OCI-M2 (cell line): ENCODE measurements at regions not wholly inside any gene's neighbourhood (a gene's known extent, or its start where the extent isn't known, plus 50 kb on each side); places are given as distances from the start of the nearest gene placed in this dataset.
"Not testable (repeated sequence)": the region's sequence is repeated elsewhere in the genome, so short reads cannot be mapped to it uniquely, and the experiment has no call there.

Source experiments
- DNase-seq: peaks from one replicate; lab custom pipeline; 2025; ENCODE audit not compliant: unreplicated experiment; lab: John Stamatoyannopoulos, UW

DNA sequence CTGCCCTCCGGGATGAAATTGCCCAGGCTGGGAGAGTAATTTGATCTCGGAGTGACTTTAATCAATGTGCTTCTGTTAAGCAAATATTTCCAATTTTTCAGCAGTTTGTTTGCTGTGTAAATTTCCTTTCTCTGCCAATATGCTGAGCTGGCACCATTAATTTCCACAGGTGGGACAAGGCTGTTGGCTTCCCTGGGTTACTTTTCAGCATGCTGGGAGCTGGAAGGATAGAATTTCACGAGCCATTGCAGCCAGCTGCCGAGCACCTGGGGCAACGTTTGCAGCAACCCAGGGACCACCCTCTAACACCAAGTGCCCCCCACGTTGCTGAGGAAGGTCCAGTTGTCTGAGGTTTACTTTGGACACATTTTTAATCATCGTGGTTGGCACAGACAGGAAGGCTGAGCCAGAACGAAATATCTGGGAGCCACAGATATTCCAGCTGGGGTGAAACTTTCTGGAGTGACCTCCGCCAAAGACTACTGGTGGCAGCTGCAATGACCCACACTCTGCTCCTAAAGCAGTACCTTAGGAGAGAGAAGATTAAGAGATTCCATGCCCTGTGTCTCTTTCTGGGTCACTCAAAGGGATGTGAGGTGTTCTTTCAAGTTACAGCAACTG is 293.3 kb upstream of the RGMA start:
- no peak for DNase-seq

DNA sequence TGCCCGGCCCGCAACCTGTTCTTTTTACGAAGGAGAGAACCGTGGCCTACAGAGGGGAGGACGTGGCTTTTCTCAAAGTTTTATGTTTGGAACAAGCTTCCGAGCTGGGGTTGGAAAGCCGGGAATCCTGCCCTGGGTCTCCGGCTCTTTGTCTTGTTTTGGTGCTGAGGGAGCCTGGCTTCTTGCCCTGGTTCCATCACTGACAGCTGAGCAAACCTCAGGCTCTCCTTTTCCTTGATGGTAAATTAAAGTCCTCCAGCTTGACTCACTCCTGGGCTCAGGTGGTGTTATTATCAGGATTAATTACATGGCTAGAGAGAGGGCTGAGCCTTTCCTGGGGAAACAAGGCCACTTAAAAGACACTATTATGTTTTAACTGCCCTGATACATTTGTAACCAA is 289.5 kb upstream of the RGMA start:
- no peak for DNase-seq

DNA sequence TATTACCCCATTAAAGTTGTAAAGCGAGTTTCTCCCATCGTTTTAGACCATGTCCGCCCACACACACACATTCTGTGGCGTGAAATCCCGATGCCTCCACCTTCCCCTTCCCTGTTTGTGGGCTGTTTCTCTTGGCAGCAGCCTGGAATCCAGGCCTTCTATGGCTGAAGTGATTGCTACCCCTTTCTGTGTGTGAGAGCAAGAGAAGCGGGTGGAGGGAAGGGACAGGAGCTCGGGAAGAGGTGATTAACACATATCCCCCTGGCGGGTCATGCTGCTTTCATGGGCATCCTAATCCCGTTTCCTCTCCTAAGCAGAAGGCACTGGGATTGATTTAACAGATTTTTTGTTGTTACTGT is 283.8 kb upstream of the RGMA start:
- no peak for DNase-seq

DNA sequence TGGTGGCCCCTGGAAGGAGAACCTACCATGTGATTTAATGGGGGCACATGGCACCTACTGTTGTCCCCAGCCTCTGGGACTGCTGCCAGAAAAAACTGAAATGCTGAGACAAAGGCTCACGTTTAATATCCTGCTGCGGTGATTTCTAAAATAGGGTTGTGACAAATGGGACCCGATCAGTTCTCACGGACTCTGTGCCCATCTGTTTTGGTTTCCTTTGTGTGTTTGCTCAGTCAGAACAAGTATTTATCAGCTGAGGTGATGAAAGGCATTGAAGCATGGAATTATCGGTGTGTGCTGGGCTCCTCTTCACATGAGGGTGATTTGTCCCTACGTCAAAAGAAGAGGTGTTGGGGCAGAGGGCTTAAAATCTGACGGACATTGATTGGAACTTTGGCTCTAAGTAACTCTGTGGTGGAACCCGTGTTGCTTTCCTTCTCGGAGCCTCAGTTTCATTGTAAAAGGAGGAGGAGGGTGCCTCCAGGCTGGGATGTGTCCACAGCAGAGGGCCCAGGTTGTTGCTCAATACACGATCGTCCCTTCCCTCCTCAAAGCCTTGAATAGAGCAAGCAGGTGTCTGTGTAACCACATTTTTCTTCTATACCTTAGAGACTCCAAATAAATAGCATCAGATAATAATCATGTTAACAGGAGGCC is 283.3 kb upstream of the RGMA start:
- no peak for DNase-seq

DNA sequence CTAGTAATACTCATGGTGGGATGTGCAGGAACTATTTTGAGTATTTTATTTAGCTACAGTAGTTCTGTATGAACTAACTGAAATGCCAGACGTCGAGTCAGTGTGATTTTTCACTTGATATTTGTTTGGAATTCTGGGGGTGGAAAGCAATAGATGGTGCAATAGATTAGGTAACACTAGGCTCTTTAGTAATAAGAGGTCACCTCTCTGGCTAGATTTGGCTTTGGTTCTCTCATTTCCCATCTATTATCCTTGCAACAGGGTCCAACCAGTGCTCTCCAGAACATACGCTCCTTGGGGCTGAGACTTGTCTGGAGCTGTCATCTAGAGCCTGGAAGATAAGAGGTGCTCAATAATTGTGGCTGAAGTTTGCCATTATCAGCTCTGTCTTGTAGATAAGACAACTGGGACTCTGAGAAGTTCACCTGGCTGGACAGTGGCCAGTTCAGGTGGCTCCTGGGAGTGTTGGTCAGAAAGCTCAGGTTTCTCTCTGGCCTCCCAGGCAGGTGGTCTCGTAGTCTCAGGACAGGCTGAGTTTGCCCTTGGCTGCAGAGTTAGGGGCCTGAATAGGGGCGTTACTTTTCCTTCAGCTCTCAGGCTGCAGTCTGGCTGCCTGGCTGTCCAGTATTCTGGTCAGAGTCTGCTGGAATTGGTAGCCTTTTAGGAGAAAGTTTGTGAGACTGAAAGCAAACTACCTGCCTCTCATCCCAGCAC is 277.5 kb upstream of the RGMA start:
- DNase-seq: no peak

DNA sequence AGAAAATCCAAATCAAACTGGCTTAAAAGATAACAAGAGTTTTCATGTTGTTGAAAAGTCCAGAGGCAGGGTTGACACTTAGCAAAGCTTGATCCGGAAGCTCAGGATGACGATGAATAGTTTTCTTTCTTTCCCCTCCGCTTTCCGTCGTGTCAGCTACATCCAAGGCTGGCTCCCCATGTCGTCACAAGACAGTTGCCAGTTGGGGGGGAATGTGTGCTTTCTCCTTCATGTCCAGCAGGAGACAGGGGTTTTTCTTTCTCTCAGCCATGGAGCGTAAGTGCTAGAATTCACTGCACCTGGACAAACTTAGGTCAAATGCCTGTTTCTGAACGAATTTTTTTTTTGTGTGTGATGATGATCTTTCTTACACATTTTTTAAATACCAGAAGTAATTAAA is 273.8 kb upstream of the RGMA start:
- DNase-seq: no peak

DNA sequence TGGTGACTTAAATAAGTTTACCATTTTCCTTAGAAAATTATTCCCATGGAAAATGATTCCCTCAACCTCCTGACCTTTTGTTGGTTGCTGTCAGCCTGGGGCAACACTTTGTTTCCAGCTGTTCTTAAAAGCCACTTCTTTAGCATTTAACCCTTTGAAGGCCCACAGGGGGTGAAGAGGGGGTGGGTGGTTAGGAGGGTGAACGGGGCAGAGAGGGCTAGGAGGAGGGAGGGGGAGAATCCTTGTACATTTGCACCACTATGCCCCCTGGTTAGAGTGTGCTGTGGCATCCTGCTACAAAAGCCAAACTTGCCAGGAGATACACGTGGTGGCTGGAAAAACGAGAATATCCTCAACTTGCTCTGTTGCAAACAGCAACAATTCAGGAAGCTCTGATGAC is 273.2 kb upstream of the RGMA start:
- no peak for DNase-seq

DNA sequence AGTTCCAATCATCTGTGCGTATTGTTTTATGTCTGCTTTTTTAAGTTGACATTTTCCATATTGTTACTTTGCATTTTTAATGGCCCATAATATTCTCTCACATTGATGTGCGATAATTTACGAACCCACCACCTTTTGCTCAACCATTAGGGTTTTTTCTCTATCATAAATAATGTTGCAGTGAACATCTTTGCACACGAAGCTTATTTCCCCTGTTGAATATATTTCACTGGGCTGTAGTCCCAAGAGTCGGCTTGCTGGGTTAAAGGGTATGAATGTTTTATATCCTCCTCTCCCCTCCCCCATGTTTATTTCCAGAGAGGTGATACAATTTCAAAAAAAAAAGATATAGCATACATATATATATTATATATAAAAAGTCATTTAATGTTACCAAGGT is 272.7 kb upstream of the RGMA start:
- no peak for DNase-seq

DNA sequence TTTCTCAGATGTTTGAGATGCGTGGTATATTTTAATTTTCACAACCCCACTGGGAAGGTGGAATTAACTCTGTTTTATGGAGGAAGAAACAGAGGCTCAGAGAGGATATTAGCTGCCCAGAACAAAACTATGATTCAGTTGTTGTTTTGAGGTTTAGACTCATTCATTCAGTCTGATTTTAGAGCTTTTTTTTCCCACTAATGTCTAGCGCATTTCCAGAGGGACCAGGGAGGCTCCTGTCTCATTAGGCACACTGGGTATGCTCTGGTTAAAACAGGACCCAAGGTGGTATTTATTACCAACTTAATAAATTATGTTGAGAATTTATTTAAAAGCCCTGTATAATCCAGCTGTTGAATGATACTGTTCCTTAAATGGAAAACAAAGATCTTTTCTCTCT is 272.0 kb upstream of the RGMA start:
- no peak for DNase-seq

DNA sequence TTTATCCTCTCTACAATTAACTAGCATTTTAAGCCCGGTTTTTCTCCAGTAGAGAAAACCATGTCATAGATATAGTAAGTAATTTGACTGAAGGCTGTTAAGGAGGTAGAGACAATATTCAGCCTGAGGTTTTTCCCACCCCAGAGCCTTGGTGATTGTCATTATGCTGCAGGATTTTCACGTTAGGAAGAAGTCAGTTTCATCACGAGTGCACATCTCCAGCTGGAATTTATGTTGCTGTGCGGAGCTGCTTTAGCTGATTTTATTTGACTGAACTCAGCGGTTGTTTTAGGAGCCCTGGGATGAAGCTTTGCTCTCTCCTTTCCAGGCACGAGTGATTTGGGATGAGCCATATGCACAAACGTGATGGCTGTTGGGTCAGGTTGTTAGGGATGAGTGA is 271.3 kb upstream of the RGMA start:
- DNase-seq: no peak

DNA sequence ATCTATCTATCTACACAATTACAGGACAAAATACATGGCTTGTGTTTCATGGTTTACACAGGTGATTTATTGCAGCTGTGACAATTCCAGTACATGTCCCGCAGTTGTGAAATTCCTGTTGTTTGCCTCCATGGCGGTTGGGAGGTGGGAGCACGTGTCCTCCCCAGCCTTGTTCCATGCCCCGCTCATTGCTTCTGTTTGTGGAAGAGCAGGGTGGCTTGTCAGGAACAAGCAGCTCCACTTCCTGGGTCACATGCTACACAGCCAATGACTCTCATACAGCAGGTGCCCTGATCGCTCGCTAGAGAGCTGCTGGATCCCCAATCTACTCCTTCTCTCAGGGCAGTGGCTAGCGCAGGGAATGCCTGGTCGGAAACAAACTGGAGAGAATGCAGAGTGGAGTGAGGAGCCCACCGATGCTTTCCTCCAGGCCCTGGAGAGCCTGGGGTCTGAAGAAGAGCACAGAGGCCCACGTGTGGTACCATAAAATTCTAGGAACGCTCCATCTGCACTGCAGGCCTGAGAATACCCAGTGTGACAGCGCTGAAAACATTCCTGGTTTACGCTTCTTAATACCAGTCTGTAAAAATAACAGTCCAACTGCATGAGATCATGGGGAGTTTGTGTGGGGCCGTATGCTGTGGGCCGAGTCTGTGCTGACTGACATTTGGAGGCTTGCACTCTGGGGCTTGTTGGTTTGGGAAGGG is 270.6 kb upstream of the RGMA start:
- no peak for DNase-seq

DNA sequence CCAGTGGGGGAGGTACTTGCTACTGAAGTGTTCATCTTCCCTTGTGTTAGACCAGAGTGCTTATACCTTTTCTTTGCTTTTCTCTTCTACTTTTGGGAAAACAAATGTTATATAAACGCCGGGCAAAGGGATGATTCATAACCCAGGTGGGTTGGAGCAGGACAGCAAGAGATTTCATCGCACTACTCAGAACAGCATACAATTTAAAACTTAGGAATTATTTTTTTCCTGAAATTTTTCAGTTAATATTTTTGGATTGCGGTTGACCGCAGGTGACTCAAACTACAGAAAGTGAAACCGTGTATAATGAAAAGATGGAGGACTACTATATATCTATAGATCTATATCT is 270.0 kb upstream of the RGMA start:
- DNase-seq: no peak

DNA sequence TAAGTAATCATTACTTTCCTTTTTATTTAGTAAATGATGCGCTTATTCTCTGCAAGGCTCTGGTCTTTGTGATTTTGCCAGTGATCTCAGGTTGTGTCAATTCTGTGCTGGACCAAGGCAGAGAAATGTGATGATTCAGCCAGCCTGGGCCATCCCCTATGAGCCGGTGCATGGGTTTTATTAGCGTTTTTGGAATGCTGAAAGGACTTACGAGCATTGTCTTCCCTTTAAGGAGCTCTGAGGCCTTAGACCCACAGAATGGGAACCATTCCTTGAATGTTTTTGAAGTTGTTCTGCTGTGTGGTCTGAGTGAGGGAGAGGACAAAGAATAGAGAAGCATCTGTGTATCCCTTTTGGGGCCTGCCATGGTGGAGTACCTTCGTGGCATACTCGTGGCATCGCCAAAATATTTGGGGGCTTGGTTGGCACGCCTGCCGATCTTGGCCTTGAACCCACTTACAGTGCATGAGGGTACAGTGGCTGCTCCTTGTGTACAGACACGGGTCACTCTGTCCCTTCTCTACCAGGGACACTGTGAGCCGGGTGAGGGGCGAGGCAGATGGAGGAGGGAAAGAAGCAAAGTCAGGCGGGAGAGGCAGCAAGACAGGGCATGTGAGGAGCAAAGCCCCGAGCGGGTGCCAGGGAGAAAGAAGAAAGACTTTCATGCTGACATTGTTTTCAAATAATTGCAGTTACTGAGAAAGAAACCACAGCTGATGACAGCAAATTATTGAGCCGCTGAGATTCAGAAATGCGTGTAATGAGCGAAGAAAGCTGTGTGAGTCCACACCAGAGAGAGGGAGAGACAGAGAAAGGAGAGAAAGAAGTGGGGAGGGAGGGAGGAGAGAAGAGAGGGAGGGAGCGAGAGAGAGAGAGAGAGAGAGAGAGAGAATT is 269.4 kb upstream of the RGMA start:
- DNase-seq: no peak

DNA sequence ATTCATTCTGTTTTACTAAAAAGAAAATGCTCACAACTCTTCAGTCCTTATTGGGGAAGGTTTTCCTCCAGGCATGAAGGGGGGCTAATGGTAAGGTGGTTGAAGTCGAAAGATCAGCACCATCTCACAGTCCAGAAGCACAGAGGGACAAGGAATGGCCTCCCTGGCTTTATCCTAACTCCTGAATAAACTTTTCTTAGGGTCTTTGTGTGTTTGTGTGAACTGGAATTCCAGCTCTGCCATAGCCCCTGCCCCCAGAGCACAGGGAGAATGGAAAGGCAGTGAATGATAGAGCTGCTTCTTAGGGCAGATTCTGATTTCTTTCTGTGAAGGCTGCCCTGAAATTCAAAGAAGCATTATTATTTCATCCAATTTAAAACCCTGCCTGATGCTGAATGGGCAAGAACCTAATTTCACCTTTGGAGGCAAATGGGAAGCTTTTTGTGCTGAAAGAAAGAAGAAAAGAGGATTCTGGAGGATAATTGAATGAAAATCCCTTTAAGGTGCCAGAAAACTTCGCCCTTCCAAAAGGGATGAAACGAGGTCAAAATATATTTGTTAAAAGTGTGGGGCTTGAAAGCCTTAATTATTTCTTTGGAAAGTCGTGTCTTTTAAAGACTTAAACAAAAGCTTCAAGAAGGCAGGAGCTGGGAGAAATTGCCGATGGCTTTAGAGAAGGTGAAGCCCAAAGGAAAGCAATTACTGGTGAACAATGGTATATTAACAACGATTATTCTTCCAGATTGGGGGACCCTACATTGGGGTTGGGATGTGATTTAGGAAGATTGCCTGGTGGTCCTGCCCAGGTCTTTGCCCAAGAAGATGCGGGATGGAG is 259.9 kb upstream of the RGMA start:
- DNase-seq: no peak

DNA sequence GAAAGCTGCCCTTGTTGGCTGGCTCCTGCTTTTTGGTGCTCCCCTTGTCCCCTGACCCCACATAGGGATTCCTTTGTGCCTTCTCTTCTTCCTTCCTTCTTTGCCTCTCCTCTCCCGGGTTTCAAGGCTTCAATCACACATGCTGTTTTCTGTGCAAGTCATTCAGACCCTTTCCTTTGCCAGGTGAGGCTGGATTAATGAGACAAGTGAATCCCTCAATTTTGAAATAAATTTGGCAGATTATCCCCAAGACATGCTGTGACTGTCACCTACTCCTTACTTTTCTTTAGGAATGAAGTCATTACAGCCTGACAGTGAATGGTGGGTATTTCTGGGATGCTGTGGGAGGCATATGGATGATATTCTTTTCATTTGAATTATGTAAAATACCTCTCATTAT is 259.0 kb upstream of the RGMA start:
- no peak for DNase-seq

DNA sequence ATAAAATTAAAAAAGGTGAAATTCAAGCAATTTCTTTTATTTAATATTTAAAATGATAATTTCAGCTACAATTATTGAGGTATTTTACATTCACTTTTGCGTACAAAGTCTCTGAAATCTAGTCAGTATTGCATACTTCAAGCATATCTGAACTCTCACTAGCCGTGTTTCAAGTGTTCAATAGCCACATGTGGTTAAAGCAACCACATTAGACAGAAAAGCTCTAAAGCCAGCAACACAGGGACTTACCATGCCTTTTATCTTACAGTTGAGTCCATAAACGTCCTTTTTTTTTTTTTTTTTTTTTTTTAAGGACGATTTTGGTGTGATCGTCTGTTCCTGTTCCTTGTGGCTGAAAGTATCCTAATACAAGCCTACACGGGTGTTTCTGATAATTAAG is 257.0 kb upstream of the RGMA start:
- DNase-seq: no peak

DNA sequence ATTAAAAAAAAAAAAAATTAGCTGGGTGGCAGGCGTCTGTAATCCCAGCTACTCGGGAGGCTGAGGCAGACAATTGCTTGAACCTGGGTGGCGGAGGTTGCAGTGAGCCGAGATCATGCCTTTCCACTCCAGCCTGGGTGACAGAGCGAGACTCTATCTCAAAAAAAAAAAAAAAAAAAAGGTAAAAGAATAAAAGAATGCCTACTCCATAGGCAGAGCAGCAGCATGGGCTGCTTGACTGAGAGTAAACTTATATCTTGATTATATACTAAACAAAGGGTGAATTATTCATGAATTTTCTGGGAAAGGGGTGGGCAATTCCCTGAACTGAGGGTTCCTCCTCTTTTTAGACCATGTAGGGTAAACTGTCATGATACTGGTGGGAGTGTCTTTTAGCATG is 254.4 kb upstream of the RGMA start:
- DNase-seq: not testable (repeated sequence)

DNA sequence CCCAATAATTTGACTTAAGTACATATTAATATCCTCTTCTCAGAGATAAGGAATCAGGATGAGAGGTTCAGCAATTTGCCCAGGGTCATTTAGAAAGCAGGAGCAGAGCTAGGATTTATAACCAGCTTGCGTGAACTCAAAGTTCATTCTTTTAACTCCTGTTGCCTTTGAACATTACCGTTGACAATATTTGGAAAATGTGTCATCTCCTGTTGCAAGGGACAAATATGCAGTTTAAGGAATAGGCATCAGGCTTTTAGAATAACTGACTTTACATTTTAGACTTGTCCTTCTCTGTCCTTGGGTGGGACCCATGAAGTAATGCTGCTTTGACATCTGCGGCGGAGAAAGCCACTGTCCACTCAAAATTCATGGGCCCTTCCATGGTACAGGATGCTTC is 252.2 kb upstream of the RGMA start:
- DNase-seq: no peak

DNA sequence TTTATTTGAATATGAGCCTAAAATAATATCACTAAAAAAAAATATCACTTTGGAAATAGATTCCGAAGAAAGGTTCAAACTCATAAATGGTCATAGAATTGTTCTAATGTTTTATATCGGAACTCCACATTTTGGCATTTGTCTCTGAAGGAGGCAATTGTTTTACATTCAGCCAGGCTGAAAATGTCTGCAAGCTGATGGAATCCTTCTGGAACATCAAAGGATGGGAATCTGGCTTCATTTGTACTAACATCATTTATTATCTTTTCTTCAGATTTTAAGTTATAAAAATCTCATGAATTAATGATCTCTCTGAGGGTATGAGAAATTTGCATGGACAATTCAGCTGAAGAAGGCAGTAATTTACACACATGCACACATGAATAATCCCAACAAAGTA is 251.4 kb upstream of the RGMA start:
- no peak for DNase-seq

DNA sequence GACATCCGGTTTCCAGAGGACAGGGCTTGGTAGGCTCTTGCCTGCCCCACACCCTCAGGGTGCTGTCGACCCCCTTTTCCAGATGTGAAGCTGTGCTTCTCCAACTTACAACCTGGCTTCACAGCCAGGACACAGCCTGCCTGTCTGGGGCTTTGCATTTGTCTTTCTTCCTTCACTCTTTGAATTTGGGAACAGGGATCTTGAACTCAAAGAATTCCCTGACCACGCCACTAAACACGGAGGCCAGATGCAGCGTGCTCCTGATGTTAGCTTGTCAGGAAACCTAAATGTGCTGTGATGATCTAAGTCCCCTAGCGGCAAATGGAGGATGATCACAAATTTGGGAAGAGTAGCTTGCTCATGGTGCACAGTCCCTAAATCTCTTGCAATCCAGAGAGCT is 244.8 kb upstream of the RGMA start:
- no peak for DNase-seq
